ENCODE measurements at regions not wholly inside any gene's neighbourhood (a gene's known extent, or its start where the extent isn't known, plus 50 kb on each side); places are given as distances from the start of the nearest gene placed in this dataset.
"Not testable (repeated sequence)": the region's sequence is repeated elsewhere in the genome, so short reads cannot be mapped to it uniquely, and the experiment has no call there.

GRCh38 chr13:44833626-44834025, 155.6 kb downstream of the NUFIP1 start:
- Histone ChIP-seq H3K4me1 (no peaks in the 10 kb centered on the region), H3K27ac (no peak overlapping the region), H3K36me3 (no peaks in the 10 kb centered on the region), H3K9me3 (peaks cover 0 to 4% (median 0%) of the 10 kb centered on the region in 8 donors), H3K27me3 (replicated peaks in 1 of 7) (no peaks in the 10 kb centered on the region), H3K4me3 (no peak overlapping the region)
- TF ChIP-seq POLR2AphosphoS5 (IDR thresholded peaks at IDR 0.05), result no peak
- TF ChIP-seq POLR2A (IDR thresholded peaks at IDR 0.05), result no peak
- TF ChIP-seq CTCF (IDR thresholded peaks at IDR 0.05 in 8 of 11, conservative IDR thresholded peaks at IDR 0.05 in 3 of 11), result no peak
- DNase-seq, result no peak
- WGBS, 5 donors, result 87 to 98% (median 94%) methylated on average over 7 of the region's 7 CpGs
- intact Hi-C loops (cut with DNase I; ENCODE audit: low total_unique reads), result no loop called here

- no peak for TF ChIP-seq POLR2AphosphoS5 (IDR thresholded peaks at IDR 0.05)
- no peak for TF ChIP-seq CTCF (IDR thresholded peaks at IDR 0.05 in 8 of 11, conservative IDR thresholded peaks at IDR 0.05 in 3 of 11)
- no peak for TF ChIP-seq POLR2A (IDR thresholded peaks at IDR 0.05)
- Histone ChIP-seq H3K27me3 (replicated peaks in 1 of 7) (no peaks in the 10 kb centered on the region), H3K36me3 (no peaks in the 10 kb centered on the region), H3K4me1 (no peaks in the 10 kb centered on the region), H3K9me3 (peaks cover 0 to 9% (median 0%) of the 10 kb centered on the region in 8 donors), H3K4me3 (no peak overlapping the region), H3K27ac (no peak overlapping the region)
- intact Hi-C loops (cut with DNase I; ENCODE audit: low total_unique reads), result no loop called here
- 64 to 93% (median 84%) methylated on average over 4 of the region's 4 CpGs for WGBS, 5 donors
- DNase-seq, result no peak
Measured at GRCh38 chr13:44833139-44833538, 156.1 kb downstream of the NUFIP1 start.

- Histone ChIP-seq H3K9me3 (peaks cover 0 to 9% (median 0%) of the 10 kb centered on the region in 8 donors), H3K36me3 (no peaks in the 10 kb centered on the region), H3K4me3 (no peak overlapping the region), H3K27ac (no peak overlapping the region), H3K27me3 (replicated peaks in 1 of 7) (no peaks in the 10 kb centered on the region), H3K4me1 (no peaks in the 10 kb centered on the region)
- no peak for TF ChIP-seq POLR2AphosphoS5 (IDR thresholded peaks at IDR 0.05)
- no peak for TF ChIP-seq CTCF (IDR thresholded peaks at IDR 0.05 in 8 of 11, conservative IDR thresholded peaks at IDR 0.05 in 3 of 11)
- no peak for TF ChIP-seq POLR2A (IDR thresholded peaks at IDR 0.05)
- intact Hi-C loops (cut with DNase I; ENCODE audit: low total_unique reads), result no loop called here
- 85 to 96% (median 92%) methylated on average over 11 of the region's 11 CpGs for WGBS, 5 donors
- DNase-seq, result no peak
Measured at GRCh38 chr13:44826591-44827350, 162.5 kb downstream of the NUFIP1 start.

- TF ChIP-seq POLR2A (IDR thresholded peaks at IDR 0.05) (no peak), CTCF (IDR thresholded peaks at IDR 0.05 in 8 of 11, conservative IDR thresholded peaks at IDR 0.05 in 3 of 11) (no peak)
- no peaks in the 10 kb centered on the region for H3K4me1 ChIP-seq
- 80 to 93% (median 90%) methylated on average over 5 of the region's 5 CpGs for WGBS, 5 donors
- intact Hi-C loops (cut with DNase I; ENCODE audit: low total_unique reads), result no loop called here
- H3K4me3 ChIP-seq, result no peak overlapping the region
- H3K9me3 ChIP-seq, result peaks cover 0 to 9% (median 0%) of the 10 kb centered on the region in 8 donors
- DNase-seq, result no peak
- H3K36me3 ChIP-seq, result no peaks in the 10 kb centered on the region
- H3K27ac ChIP-seq, result no peak overlapping the region
- no peaks in the 10 kb centered on the region for H3K27me3 ChIP-seq (replicated peaks in 1 of 7)
Measured at GRCh38 chr13:44825953-44826352, 163.3 kb downstream of the NUFIP1 start.

- H3K4me3 ChIP-seq; intact Hi-C loops (cut with DNase I; ENCODE audit: low total_unique reads); H3K27ac ChIP-seq; H3K4me1 ChIP-seq; H3K9me3 ChIP-seq; H3K36me3 ChIP-seq; H3K27me3 ChIP-seq (replicated peaks in 1 of 7); DNase-seq: not testable (repeated sequence)
- 93 to 96% (median 96%) methylated on average over 7 of the region's 7 CpGs for WGBS, 5 donors
Measured at GRCh38 chr13:44823555-44823954, 165.7 kb downstream of the NUFIP1 start.

All from spleen (tissue), 11 donors.